ENCODE measurements at regions not wholly inside any gene's neighbourhood (a gene's known extent, or its start where the extent isn't known, plus 50 kb on each side); places are given as distances from the start of the nearest gene placed in this dataset.

GRCh38 chr3:80192936-80193335 is 425.1 kb upstream of the ROBO1 start:
- DNase-seq (ENCODE audit: extremely low read depth in 1 of 4, low spot score in 3 of 4): no peak
- in situ Hi-C loops (cut with MboI) (no loop called here), intact Hi-C loops (cut with micrococcal nuclease) (no loop called here)
- BruUV-seq (replicated peaks): no TSS peak
- WGBS (ENCODE audit: insufficient coverage, low coverage, missing lambda C conversion rate): 0% methylated on average over 3 of the region's 3 CpGs
- ChIA-PET CTCF (ENCODE audit: low intra/inter-chr PET ratio) (no interaction called here), POLR2A (no interaction called here)
- H4K20me1 ChIP-seq (replicated peaks; ENCODE audit: control insufficient read depth, insufficient read depth, low read length): no peaks in the 10 kb centered on the region
- no peaks in the 10 kb centered on the region for H3K9me3 ChIP-seq (replicated peaks; ENCODE audit: control insufficient read depth, insufficient read depth, low read depth, low read length)
- ATAC-seq: no peak
- TF ChIP-seq ZNF778 (CRISPR knock-in tag; IDR thresholded peaks at IDR 0.05) (no peak), MCM7 (IDR thresholded peaks at IDR 0.05) (no peak), PTTG1 (tag; IDR thresholded peaks at IDR 0.05; ENCODE audit: low read depth) (no peak), BCL6 (CRISPR knock-in tag; IDR thresholded peaks at IDR 0.05) (no peak), PURB (CRISPR knock-in tag; IDR thresholded peaks at IDR 0.05; ENCODE audit: low read depth) (no peak), RBM34 (IDR thresholded peaks at IDR 0.05; ENCODE audit: borderline replicate concordance, insufficient read depth, low read length) (no peak), TEAD1 (CRISPR knock-in tag; IDR thresholded peaks at IDR 0.05) (no peak), ZBTB8A (IDR thresholded peaks at IDR 0.05; ENCODE audit: partially characterized antibody) (no peak), MCM2 (IDR thresholded peaks at IDR 0.05; ENCODE audit: low read depth) (no peak), CSDE1 (IDR thresholded peaks at IDR 0.05) (no peak), SFPQ (IDR thresholded peaks at IDR 0.05; ENCODE audit: low read depth, low read length) (no peak), TCF15 (CRISPR knock-in tag; IDR thresholded peaks at IDR 0.05) (no peak), HMBOX1 (IDR thresholded peaks at IDR 0.05) (no peak), HOXB6 (CRISPR knock-in tag; IDR thresholded peaks at IDR 0.05; ENCODE audit: borderline replicate concordance) (no peak), ZNF785 (CRISPR knock-in tag; IDR thresholded peaks at IDR 0.05) (no peak), MTF1 (CRISPR knock-in tag; IDR thresholded peaks at IDR 0.05; ENCODE audit: borderline replicate concordance) (no peak), NUFIP1 (IDR thresholded peaks at IDR 0.05; ENCODE audit: partially characterized antibody) (no peak), NR3C1 (CRISPR knock-in tag; IDR thresholded peaks at IDR 0.05) (no peak), C11orf30 (IDR thresholded peaks at IDR 0.05; ENCODE audit: low read depth) (no peak), ZFP36 (IDR thresholded peaks at IDR 0.05; ENCODE audit: low read depth, low read length, partially characterized antibody) (no peak)
- H3K4me1 ChIP-seq (replicated peaks in 1 of 2; ENCODE audit: control insufficient read depth in 2 of 2, insufficient read depth in 2 of 2, low read length in 2 of 2): no peaks in the 10 kb centered on the region
- H3K27me3 ChIP-seq (ENCODE audit: control insufficient read depth in 2 of 2, insufficient read depth in 2 of 2, low read length in 2 of 2): no peaks in the 10 kb centered on the region
- H3K79me2 ChIP-seq (ENCODE audit: control insufficient read depth, insufficient read depth, low read length): no peaks in the 10 kb centered on the region
- no peaks in the 10 kb centered on the region for H3K9me1 ChIP-seq (ENCODE audit: control insufficient read depth, insufficient read depth, low read length)
- H3K4me3 ChIP-seq: no peak overlapping the region
- FAIRE-seq: no peak
- H3K9ac ChIP-seq (ENCODE audit: insufficient read depth in 1 of 2, low read depth in 2 of 2, low read length in 2 of 2): no peak overlapping the region
- no peak overlapping the region for H2AFZ ChIP-seq (ENCODE audit: low read depth, low read length)
- no peaks in the 10 kb centered on the region for H3K36me3 ChIP-seq (ENCODE audit: control insufficient read depth, insufficient read depth, low read length)
- H3K4me2 ChIP-seq (ENCODE audit: insufficient read depth, low read length): no peak overlapping the region
- H3K27ac ChIP-seq (ENCODE audit: extremely low read depth, low read depth, low read length): no peak overlapping the region

All from K562 (cell line).